K562 (cell line): ENCODE measurements at regions not wholly inside any gene's neighbourhood (a gene's known extent, or its start where the extent isn't known, plus 50 kb on each side); places are given as distances from the start of the nearest gene placed in this dataset.

Experiments used
- ATAC-seq: fragments of 200-7000 bp; cut with Tn5 transposase; 3 replicates; pipeline ENCODE4 v1.9.1; 2020; ENCODE audit warnings: moderate library complexity
- BruUV-seq: library from RNA; stranded (reverse); fragments of 400-500 nt; replicated peaks from 2 replicates; lab custom pipeline; 2021; lab: Mats Ljungman, UMichigan
- CTCF ChIA-PET: fragments of 300-600 bp; formaldehyde crosslinking; extraction: SDS; loops from one replicate; lab custom pipeline; 2021; ENCODE audit warnings: low intra/inter-chr PET ratio; lab: Yijun Ruan, JAX
- POLR2A ChIA-PET: fragments of 300-600, 350-650 bp; sonication (Branson Sonifier 250); formaldehyde crosslinking; extraction: SDS; loops from one replicate; lab custom pipeline; 2021; ENCODE audit warnings: antibody characterized with exemption, inconsistent platforms; lab: Yijun Ruan, JAX
- DNase-seq, 4 experiments: peaks; one replicate each; pipeline versions ENCODE4 v3.0.0 to v3.0.0-alpha.2; 2011 to 2018; ENCODE audit warnings: low spot score in 3 of 4, mixed read lengths in 3 of 4; ENCODE audit errors: extremely low read depth in 1 of 4
- FAIRE-seq: peaks from 2 replicates; lab custom pipeline; 2011; peaks lifted over from hg19 to GRCh38; lab: Jason Lieb, UNC
- H2AFZ ChIP-seq: 2 replicates; pipeline ENCODE4 v1.6.0; 2011; ENCODE audit warnings: low read depth, low read length, control low read depth, inconsistent platforms
- H3K27ac ChIP-seq: fragments of 200-600 bp; 3 replicates; pipeline ENCODE4 v1.8.0; 2011; ENCODE audit warnings: low read depth, mild to moderate bottlenecking, control low read depth, inconsistent platforms, low read length, moderate library complexity, mixed read lengths; ENCODE audit errors: extremely low read depth
- H3K27me3 ChIP-seq, 2 experiments: fragments of 300-600 bp in 1 of 2; 2 replicates in 1 of 2; 3 replicates in 1 of 2; pipeline versions ENCODE4 v1.6.0 to v1.8.0; 2011; ENCODE audit warnings: inconsistent platforms in 2 of 2, low read length in 2 of 2, mild to moderate bottlenecking in 1 of 2, mixed read lengths in 1 of 2, moderate library complexity in 1 of 2; ENCODE audit not compliant: control insufficient read depth in 2 of 2, insufficient read depth in 2 of 2
- H3K36me3 ChIP-seq: fragments of 300-600 bp; 3 replicates; pipeline ENCODE4 v1.8.0; 2011; ENCODE audit warnings: mild to moderate bottlenecking, low read length, inconsistent platforms; ENCODE audit not compliant: control insufficient read depth, insufficient read depth
- H3K4me1 ChIP-seq, 2 experiments: fragments of 200-600 bp in 1 of 2; replicated peaks in 1 of 2; 2 replicates in 1 of 2; 3 replicates in 1 of 2; pipeline versions ENCODE4 v1.5.1 to v1.8.0; 2011; ENCODE audit warnings: inconsistent platforms in 2 of 2, low read length in 2 of 2, mild to moderate bottlenecking in 1 of 2, mixed read lengths in 1 of 2, moderate library complexity in 1 of 2; ENCODE audit not compliant: control insufficient read depth in 2 of 2, insufficient read depth in 2 of 2
- H3K4me2 ChIP-seq: 2 replicates; pipeline ENCODE4 v1.6.1; 2011; ENCODE audit warnings: low read length, control low read depth, inconsistent platforms, mixed read lengths; ENCODE audit not compliant: insufficient read depth
- H3K4me3 ChIP-seq: fragments of 200-600 bp; sonication (generic), shearing (Covaris generic); 2 replicates; pipeline ENCODE4 v1.5.1; 2016; ENCODE audit warnings: control low read depth, inconsistent platforms
- H3K79me2 ChIP-seq: fragments of 200-600 bp; 3 replicates; pipeline ENCODE4 v1.8.0; 2011; ENCODE audit warnings: low read length, inconsistent platforms; ENCODE audit not compliant: control insufficient read depth, insufficient read depth
- H3K9ac ChIP-seq, 2 experiments: 2 replicates each; pipeline versions ENCODE4 v1.6.0 to v1.6.1; 2011; ENCODE audit warnings: low read depth in 2 of 2, low read length in 2 of 2, control low read depth in 1 of 2, inconsistent platforms in 1 of 2, mild to moderate bottlenecking in 1 of 2, mixed read lengths in 1 of 2; ENCODE audit not compliant: insufficient read depth in 1 of 2
- H3K9me1 ChIP-seq: one replicate; pipeline ENCODE4 v1.6.0; 2011; ENCODE audit warnings: inconsistent platforms, mild to moderate bottlenecking, low read length, moderate library complexity; ENCODE audit not compliant: control insufficient read depth, insufficient read depth
- H3K9me3 ChIP-seq: replicated peaks from 2 replicates; pipeline ENCODE4 v1.5.1; 2011; ENCODE audit warnings: low read depth, low read length, inconsistent platforms; ENCODE audit not compliant: control insufficient read depth, insufficient read depth
- H4K20me1 ChIP-seq: replicated peaks from 2 replicates; pipeline ENCODE4 v1.6.1; 2011; ENCODE audit warnings: low read length, inconsistent platforms, mixed read lengths; ENCODE audit not compliant: control insufficient read depth, insufficient read depth
- CBX1 ChIP-seq: sonication (generic); IDR thresholded peaks from 2 replicates; pipeline ENCODE4 v1.6.1; 2016; ENCODE audit warnings: antibody characterized with exemption, low read depth, mild to moderate bottlenecking
- CHCHD3 ChIP-seq: fragments of 250-450 bp; sonication (Bioruptor Pico); IDR thresholded peaks from 2 replicates; pipeline ENCODE4 v2.1.2; 2022; ENCODE audit warnings: mild to moderate bottlenecking
- DMBX1 ChIP-seq: fragments of 250-450 bp; sonication (Bioruptor Pico); IDR thresholded peaks from 2 replicates; pipeline ENCODE4 v1.8.0; 2022; ENCODE audit warnings: inconsistent platforms, mild to moderate bottlenecking, moderate library complexity, borderline replicate concordance
- FOXM1 ChIP-seq, 2 experiments: fragments of 450-650 bp in 1 of 2; sonication (generic) in 1 of 2; formaldehyde crosslinking in 1 of 2; IDR thresholded peaks; 2 replicates each; pipeline versions ENCODE4 v1.6.1 to v1.9.0; 2017 to 2022; ENCODE audit warnings: low read depth in 2 of 2, mild to moderate bottlenecking in 2 of 2, missing genetic modification reagents in 1 of 2, moderate library complexity in 1 of 2
- GTF2A2 ChIP-seq: IDR thresholded peaks from 2 replicates; pipeline ENCODE4 v1.6.1; 2016; ENCODE audit warnings: mild to moderate bottlenecking, missing genetic modification characterization, missing compliant biosample characterization
- NRF1 ChIP-seq, 2 experiments: fragments of 450-650 bp; IDR thresholded peaks in 1 of 2; conservative IDR thresholded peaks in 1 of 2; 2 replicates each; pipeline ENCODE4 v1.6.1; 2014; ENCODE audit warnings: mild to moderate bottlenecking in 2 of 2
- RBM22 ChIP-seq: fragments of 200-400 bp; formaldehyde crosslinking; IDR thresholded peaks from 2 replicates; pipeline ENCODE4 v1.6.1; 2018; ENCODE audit warnings: low read length, low read depth; ENCODE audit not compliant: poor library complexity, severe bottlenecking
- RNF219 ChIP-seq: fragments of 250-450 bp; sonication (Bioruptor Pico); IDR thresholded peaks from 2 replicates; pipeline ENCODE4 v1.5.0; 2022; ENCODE audit warnings: mild to moderate bottlenecking
- SMAD4 ChIP-seq: fragments of 250-450 bp; sonication (Bioruptor Pico); conservative IDR thresholded peaks from 2 replicates; pipeline ENCODE4 v1.8.0; 2021; ENCODE audit warnings: inconsistent platforms, mild to moderate bottlenecking, moderate library complexity
- SRSF3 ChIP-seq: fragments of 200-400 bp; formaldehyde crosslinking; IDR thresholded peaks from 2 replicates; pipeline ENCODE4 v1.6.1; 2016; ENCODE audit warnings: mild to moderate bottlenecking, low read length, moderate library complexity; ENCODE audit not compliant: insufficient read depth
- WGBS: fragments of 100-300 bp; shearing (Covaris generic); methylation state at CpG from one replicate; pipeline ENCODE4 v1.1.6; 2016; ENCODE audit warnings: low coverage, mixed read lengths; ENCODE audit not compliant: insufficient coverage; ENCODE audit errors: missing lambda C conversion rate; 5-methylcytosine and 5-hydroxymethylcytosine counted together
- in situ Hi-C: fragments of 300-500 bp; cut with MboI; formaldehyde crosslinking; loops from 4 replicates; pipeline ENCODE4 v1.15.0; 2018; ENCODE audit warnings: inconsistent platforms, mixed read lengths
- intact Hi-C: fragments of 100-400 bp; cut with micrococcal nuclease; formaldehyde crosslinking; loops from 2 replicates; pipeline ENCODE4 v1.14.2; 2022

- intact Hi-C loops = no loop called here
- H3K4me1 ChIP-seq = no peaks in the 10 kb centered on the region
- 2% methylated on average over 3 of the region's 3 CpGs for WGBS
- H3K9me1 ChIP-seq = no peaks in the 10 kb centered on the region
- H3K9me3 ChIP-seq = no peaks in the 10 kb centered on the region
- no peak overlapping the region for H3K4me2 ChIP-seq
- no peaks in the 10 kb centered on the region; the same call in 1 of the 2 replicates for H4K20me1 ChIP-seq
- BruUV-seq = no TSS peak
- no peaks in the 10 kb centered on the region for H3K79me2 ChIP-seq
- TF ChIP-seq RBM22 (no peak), SMAD4 (CRISPR knock-in tag) (no peak)
- TF ChIP-seq, all 486 proteins: peak for 0
- Histone ChIP-seq H3K27me3 (peaks cover 12 to 22% of the 10 kb centered on the region in 2 experiments; a peak in 3 of 5 replicates), H3K9ac (no peak overlapping the region), H2AFZ (no peak overlapping the region), H3K4me3 (no peak overlapping the region), H3K27ac (no peak overlapping the region), H3K36me3 (no peaks in the 10 kb centered on the region)
- DNase-seq (no peak), FAIRE-seq (no peak), ATAC-seq (no peak)
- in situ Hi-C loops = no loop called here
- CTCF ChIA-PET = no interaction called here
- POLR2A ChIA-PET = no interaction called here
Measured at GRCh38 chr11:45481026-45481425, 184.4 kb downstream of the CHST1 start.

GRCh38 chr11:45477588-45477987 lies 187.8 kb downstream of the CHST1 start:
- intact Hi-C loops (no loop called here), in situ Hi-C loops (no loop called here)
- H3K9ac ChIP-seq = no peak overlapping the region
- 0% methylated on average over 1 of the region's 1 CpG for WGBS
- H3K4me3 ChIP-seq = no peak overlapping the region
- H3K4me2 ChIP-seq = no peak overlapping the region
- H3K4me1 ChIP-seq = no peaks in the 10 kb centered on the region
- FAIRE-seq (no peak), ATAC-seq (no peak), DNase-seq (no peak)
- H4K20me1 ChIP-seq = no peaks in the 10 kb centered on the region
- no TSS peak for BruUV-seq
- ChIA-PET POLR2A (interaction anchor here (1.2 kb wide), 1 partner anchor 13 kb away, joined by 3 read pairs; no protein-coding TSS in a partner anchor), CTCF (no interaction called here)
- peaks cover 0 to 32% of the 10 kb centered on the region in 2 experiments; a peak in 3 of 5 replicates for H3K27me3 ChIP-seq
- no peaks in the 10 kb centered on the region for H3K9me3 ChIP-seq
- H3K27ac ChIP-seq = no peak overlapping the region
- no peaks in the 10 kb centered on the region for H3K79me2 ChIP-seq
- no peaks in the 10 kb centered on the region for H3K9me1 ChIP-seq
- no peaks in the 10 kb centered on the region for H3K36me3 ChIP-seq
- H2AFZ ChIP-seq = no peak overlapping the region
- TF ChIP-seq DMBX1 (CRISPR knock-in tag) (no peak), FOXM1 (IDR thresholded peaks at IDR 0.05; ENCODE audit: low read depth) (no peak), FOXM1 (CRISPR knock-in tag; IDR thresholded peaks at IDR 0.05; ENCODE audit: low read depth) (no peak), GTF2A2 (no peak), CHCHD3 (no peak), RNF219 (CRISPR knock-in tag) (no peak), SRSF3 (no peak), NRF1 (conservative IDR thresholded peaks at IDR 0.05 in 1 of 2, IDR thresholded peaks at IDR 0.05 in 1 of 2) (no peak), CBX1 (no peak)
